Kidney (tissue), 13 donors: ENCODE measurements at regions not wholly inside any gene's neighbourhood (a gene's known extent, or its start where the extent isn't known, plus 50 kb on each side); places are given as distances from the start of the nearest gene placed in this dataset.

Experiments used
- DNase-seq, 5 donors: peaks; one replicate each; pipeline ENCODE4 v3.0.0-alpha.2; 2013 to 2020
- FAIRE-seq: peaks from 2 replicates; lab custom pipeline; 2012; peaks lifted over from hg19 to GRCh38; lab: Jason Lieb, UNC
- H3K27ac ChIP-seq, 2 donors: one replicate each; pipeline ENCODE4 v1.7.0; 2013; ENCODE audit warnings: low read depth in 2 of 2, low read length in 2 of 2, inconsistent platforms in 1 of 2
- H3K27me3 ChIP-seq: one replicate; pipeline ENCODE4 v1.7.1; 2013; ENCODE audit warnings: low read length, inconsistent platforms; ENCODE audit not compliant: control insufficient read depth, insufficient read depth
- H3K36me3 ChIP-seq, 3 donors: one replicate each; pipeline versions ENCODE4 v1.7.0 to v1.7.1; 2013; ENCODE audit warnings: low read length in 3 of 3, control low read depth in 1 of 3, inconsistent platforms in 1 of 3; ENCODE audit not compliant: insufficient read depth in 3 of 3, control insufficient read depth in 2 of 3
- H3K4me1 ChIP-seq, 3 donors: one replicate each; pipeline versions ENCODE4 v1.7.0 to v1.7.1; 2013; ENCODE audit warnings: low read length in 3 of 3, inconsistent platforms in 1 of 3, low read depth in 1 of 3; ENCODE audit not compliant: control insufficient read depth in 2 of 3, insufficient read depth in 2 of 3
- H3K4me3 ChIP-seq, 3 donors: one replicate each; pipeline versions ENCODE4 v1.7.0 to v1.8.1; 2013; ENCODE audit warnings: low read length in 3 of 3, control low read depth in 1 of 3, inconsistent platforms in 1 of 3
- H3K9ac ChIP-seq, 3 donors: one replicate each; pipeline versions ENCODE4 v1.7.0 to v1.7.1; 2013; ENCODE audit warnings: low read length in 3 of 3, control low read depth in 1 of 3, inconsistent platforms in 1 of 3
- H3K9me3 ChIP-seq, 3 donors: one replicate each; pipeline versions ENCODE4 v1.7.0 to v1.7.1; 2013; ENCODE audit warnings: low read length in 3 of 3, control low read depth in 1 of 3, inconsistent platforms in 1 of 3; ENCODE audit not compliant: control insufficient read depth in 2 of 3, insufficient read depth in 1 of 3
- intact Hi-C: fragments of 100-400 bp; cut with DNase I; formaldehyde crosslinking; loops from one replicate; pipeline ENCODE4 v1.11.1; 2022
- TF ChIP-seq, protein P1 (sequence below): IDR thresholded peaks from 3 replicates; pipeline ENCODE4 v1.5.1; 2012; ENCODE audit warnings: mild to moderate bottlenecking, moderate library complexity, borderline replicate concordance; ENCODE audit not compliant: insufficient read depth; ENCODE audit errors: extremely low read depth
- donor health status: control.
- donor health status: control.
- donor health status: control.
- donor health status: control.
- donor health status: control.
- donor health status: DM: yes; HTN: yes; CAD: no.
- donor health status: Normal renal cell carcinoma (clear cell type).

DNA sequence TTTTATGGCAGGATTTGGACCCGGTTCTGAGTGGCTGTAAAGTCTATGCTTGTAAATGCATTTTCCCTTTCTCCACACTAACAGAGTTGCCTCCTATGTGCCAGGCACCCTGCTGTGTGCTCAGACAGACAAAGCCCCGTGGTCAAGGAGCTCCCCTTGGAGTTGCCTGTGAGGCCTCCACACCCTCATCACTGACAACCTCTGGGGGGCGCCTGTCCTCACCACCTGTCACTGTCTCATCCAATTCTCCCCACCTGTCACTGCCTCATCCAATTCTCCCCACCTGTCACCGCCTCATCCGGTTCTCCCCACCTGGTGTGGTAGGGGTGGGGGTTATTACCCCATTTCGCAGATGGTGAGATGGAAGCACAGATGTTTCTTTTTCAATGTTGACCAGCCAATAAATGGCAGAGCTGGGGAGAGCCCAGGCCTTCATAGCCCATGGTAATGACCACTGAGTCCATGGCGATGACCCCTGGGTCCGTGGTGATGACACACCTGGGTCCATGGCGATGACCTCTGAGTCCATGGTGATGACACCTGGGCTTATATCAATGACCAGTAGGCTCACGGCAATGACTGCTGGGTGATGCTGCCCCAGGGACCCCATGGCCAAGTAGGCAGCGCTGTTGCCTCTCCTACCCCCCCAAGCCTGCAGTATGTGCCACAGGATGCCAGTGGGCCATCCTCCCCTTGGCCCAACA is 150.1 kb downstream of the IRF8 start:
- no peak for FAIRE-seq
- Histone ChIP-seq H3K4me1 (peaks cover 0 to 2% (median 0%) of the 10 kb centered on the region in 3 donors), H3K9ac (no peak overlapping the region), H3K9me3 (no peaks in the 10 kb centered on the region), H3K27me3 (no peaks in the 10 kb centered on the region), H3K4me3 (no peak overlapping the region), H3K36me3 (no peaks in the 10 kb centered on the region), H3K27ac (no peak overlapping the region)
- intact Hi-C loops: no loop called here
- peak in 2 of 5 donors; percentile 26 to 44 for DNase-seq
- TF ChIP-seq, protein P1, sequence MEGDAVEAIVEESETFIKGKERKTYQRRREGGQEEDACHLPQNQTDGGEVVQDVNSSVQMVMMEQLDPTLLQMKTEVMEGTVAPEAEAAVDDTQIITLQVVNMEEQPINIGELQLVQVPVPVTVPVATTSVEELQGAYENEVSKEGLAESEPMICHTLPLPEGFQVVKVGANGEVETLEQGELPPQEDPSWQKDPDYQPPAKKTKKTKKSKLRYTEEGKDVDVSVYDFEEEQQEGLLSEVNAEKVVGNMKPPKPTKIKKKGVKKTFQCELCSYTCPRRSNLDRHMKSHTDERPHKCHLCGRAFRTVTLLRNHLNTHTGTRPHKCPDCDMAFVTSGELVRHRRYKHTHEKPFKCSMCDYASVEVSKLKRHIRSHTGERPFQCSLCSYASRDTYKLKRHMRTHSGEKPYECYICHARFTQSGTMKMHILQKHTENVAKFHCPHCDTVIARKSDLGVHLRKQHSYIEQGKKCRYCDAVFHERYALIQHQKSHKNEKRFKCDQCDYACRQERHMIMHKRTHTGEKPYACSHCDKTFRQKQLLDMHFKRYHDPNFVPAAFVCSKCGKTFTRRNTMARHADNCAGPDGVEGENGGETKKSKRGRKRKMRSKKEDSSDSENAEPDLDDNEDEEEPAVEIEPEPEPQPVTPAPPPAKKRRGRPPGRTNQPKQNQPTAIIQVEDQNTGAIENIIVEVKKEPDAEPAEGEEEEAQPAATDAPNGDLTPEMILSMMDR: no peak

DNA sequence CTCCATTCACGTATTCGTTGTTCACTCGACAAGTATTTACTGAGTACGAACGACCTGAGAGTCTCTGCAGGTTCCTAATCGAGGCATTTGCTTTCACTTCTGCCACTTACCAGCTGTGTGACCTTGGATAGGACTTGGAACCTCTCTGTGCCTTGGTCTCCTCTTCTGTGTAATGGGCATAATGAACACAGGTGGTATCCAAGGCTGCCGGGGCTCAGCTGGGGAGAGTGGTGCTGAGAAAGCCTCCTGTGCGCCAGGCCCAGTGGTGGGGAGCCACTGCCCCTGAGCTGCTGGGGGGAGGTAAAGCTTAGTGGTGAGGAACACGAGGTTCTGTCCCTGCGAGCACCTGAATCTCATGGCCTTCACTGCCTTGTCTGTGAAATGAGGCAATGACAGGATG is 150.7 kb downstream of the IRF8 start:
- peak in 1 of 5 donors; percentile 13 for DNase-seq
- Histone ChIP-seq H3K27me3 (no peaks in the 10 kb centered on the region), H3K4me3 (no peak overlapping the region), H3K9me3 (no peaks in the 10 kb centered on the region), H3K9ac (no peak overlapping the region), H3K27ac (no peak overlapping the region), H3K4me1 (peaks cover 0 to 2% (median 0%) of the 10 kb centered on the region in 3 donors), H3K36me3 (no peaks in the 10 kb centered on the region)
- TF ChIP-seq, protein P1: no peak
- FAIRE-seq: no peak
- intact Hi-C loops: no loop called here

DNA sequence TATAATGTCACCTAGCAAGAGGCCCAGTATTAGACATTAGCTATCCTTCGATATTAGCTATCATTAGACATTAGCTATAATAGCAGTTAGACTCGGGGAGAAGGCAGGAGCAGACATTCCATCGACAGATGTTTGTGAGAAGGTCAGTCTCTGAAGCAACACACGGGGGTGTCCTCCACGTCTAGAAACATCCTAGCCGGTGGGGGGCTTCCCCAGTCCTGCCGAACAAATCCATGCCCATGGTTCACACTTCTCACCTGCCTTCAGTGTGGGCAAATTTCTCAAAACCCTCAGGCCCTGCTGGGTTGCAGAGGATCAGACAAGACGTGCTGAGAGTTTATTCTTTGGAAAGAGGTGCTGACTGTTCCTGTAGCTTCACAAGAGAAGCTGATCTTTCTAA is 151.1 kb downstream of the IRF8 start:
- intact Hi-C loops: no loop called here
- no peaks in the 10 kb centered on the region for H3K27me3 ChIP-seq

More for the DNA sequence above, 151.1 kb downstream of the IRF8 start:
- Histone ChIP-seq H3K4me3 (no peak overlapping the region), H3K27ac (no peak overlapping the region), H3K36me3 (no peaks in the 10 kb centered on the region), H3K9ac (no peak overlapping the region), H3K9me3 (no peaks in the 10 kb centered on the region), H3K4me1 (peaks cover 0 to 2% (median 0%) of the 10 kb centered on the region in 3 donors)
- DNase-seq (peak in 1 of 5 donors; percentile 26), FAIRE-seq (no peak)
- TF ChIP-seq, protein P1: no peak
